ACC112 (cell line): ENCODE measurements at regions not wholly inside any gene's neighbourhood (a gene's known extent, or its start where the extent isn't known, plus 50 kb on each side); places are given as distances from the start of the nearest gene placed in this dataset.
"Not testable (repeated sequence)": the region's sequence is repeated elsewhere in the genome, so short reads cannot be mapped to it uniquely, and the experiment has no call there.

Experiments used
- H2AFZ ChIP-seq: fragments of 200-600 bp; sonication (generic); one replicate; pipeline ENCODE4 v1.6.0; 2017; ENCODE audit warnings: antibody characterized with exemption, low read length; ENCODE audit not compliant: unreplicated experiment
- H3K27ac ChIP-seq: fragments of 200-600 bp; sonication (generic); 2 replicates; pipeline ENCODE4 v1.5.1; 2014; ENCODE audit warnings: low read depth, mild to moderate bottlenecking, antibody characterized with exemption, low read length, moderate library complexity
- H3K27me3 ChIP-seq: fragments of 200-600 bp; sonication (generic); 2 replicates; pipeline ENCODE4 v1.6.1; 2014; ENCODE audit warnings: mild to moderate bottlenecking, antibody characterized with exemption, low read length, moderate library complexity, mixed read lengths; ENCODE audit not compliant: insufficient read depth
- H3K36me3 ChIP-seq: fragments of 200-600 bp; sonication (generic); 2 replicates; pipeline ENCODE4 v1.6.1; 2016; ENCODE audit warnings: mild to moderate bottlenecking, antibody characterized with exemption, low read length, moderate library complexity, mixed read lengths; ENCODE audit not compliant: insufficient read depth
- H3K4me1 ChIP-seq: fragments of 200-600 bp; sonication (generic); one replicate; pipeline ENCODE4 v1.6.1; 2016; ENCODE audit warnings: low read length, mixed read lengths; ENCODE audit not compliant: insufficient read depth, unreplicated experiment, control insufficient read depth
- H3K4me3 ChIP-seq: fragments of 200-600 bp; sonication (generic); 2 replicates; pipeline ENCODE4 v1.5.1; 2014; ENCODE audit warnings: mild to moderate bottlenecking, low read depth, low read length
- H3K79me2 ChIP-seq: fragments of 200-600 bp; sonication (generic); one replicate; pipeline ENCODE4 v1.6.0; 2016; ENCODE audit warnings: low read length; ENCODE audit not compliant: control insufficient read depth, unreplicated experiment, insufficient read depth

GRCh38 chr5:119299242-119299614 is 56.6 kb upstream of the TNFAIP8 start:
- H3K36me3 ChIP-seq, H2AFZ ChIP-seq, H3K27ac ChIP-seq, H3K4me3 ChIP-seq, H3K79me2 ChIP-seq, H3K27me3 ChIP-seq: not testable (repeated sequence)
- H3K4me1 ChIP-seq = peaks cover 31% of the 10 kb centered on the region

GRCh38 chr5:119299615-119300310 is 56.1 kb upstream of the TNFAIP8 start:
- H3K27ac ChIP-seq, H3K36me3 ChIP-seq, H3K79me2 ChIP-seq, H3K27me3 ChIP-seq, H3K4me3 ChIP-seq, H2AFZ ChIP-seq: not testable (repeated sequence)
- H3K4me1 ChIP-seq = peaks cover 36% of the 10 kb centered on the region

GRCh38 chr5:119300311-119300670 is 55.5 kb upstream of the TNFAIP8 start:
- Histone ChIP-seq H3K36me3 (no peaks in the 10 kb centered on the region), H3K79me2 (no peaks in the 10 kb centered on the region), H3K27ac (no peak overlapping the region), H3K27me3 (no peaks in the 10 kb centered on the region), H3K4me1 (peaks cover 42% of the 10 kb centered on the region), H3K4me3 (no peak overlapping the region), H2AFZ (no peak overlapping the region)

GRCh38 chr5:119301210-119301609 is 54.6 kb upstream of the TNFAIP8 start:
- no peaks in the 10 kb centered on the region for H3K27me3 ChIP-seq
- no peak overlapping the region for H3K4me3 ChIP-seq
- peaks cover 4% of the 10 kb centered on the region for H3K79me2 ChIP-seq
- peaks cover 43% of the 10 kb centered on the region for H3K4me1 ChIP-seq
- H3K36me3 ChIP-seq = no peaks in the 10 kb centered on the region
- no peak overlapping the region for H3K27ac ChIP-seq
- H2AFZ ChIP-seq = no peak overlapping the region

GRCh38 chr5:119301906-119302305 is 53.9 kb upstream of the TNFAIP8 start:
- peaks cover 43% of the 10 kb centered on the region for H3K4me1 ChIP-seq
- no peaks in the 10 kb centered on the region for H3K36me3 ChIP-seq
- peak overlapping the region; percentile 82; the same call in 1 of the 2 replicates for H3K27ac ChIP-seq
- no peak overlapping the region for H3K4me3 ChIP-seq
- H3K27me3 ChIP-seq = no peaks in the 10 kb centered on the region
- H3K79me2 ChIP-seq = peaks cover 4% of the 10 kb centered on the region
- H2AFZ ChIP-seq = no peak overlapping the region

- H3K27ac ChIP-seq = peak overlapping the region; percentile 82
- H3K27me3 ChIP-seq = no peaks in the 10 kb centered on the region
- H3K79me2 ChIP-seq = peaks cover 4% of the 10 kb centered on the region
- 0 out of 2 replicates have a peak overlapping the region, but pooled peaks have one; percentile 1 for H3K4me3 ChIP-seq
- H3K36me3 ChIP-seq = no peaks in the 10 kb centered on the region
- H2AFZ ChIP-seq = no peak overlapping the region
- peaks cover 43% of the 10 kb centered on the region for H3K4me1 ChIP-seq
Observed at GRCh38 chr5:119302449-119302848, 53.4 kb upstream of the TNFAIP8 start.

- peaks cover 43% of the 10 kb centered on the region for H3K4me1 ChIP-seq
- H3K79me2 ChIP-seq = peaks cover 4% of the 10 kb centered on the region
- peak overlapping the region; percentile 82 for H3K27ac ChIP-seq
- H2AFZ ChIP-seq = no peak overlapping the region
- peak overlapping the region; percentile 9; the same call in 1 of the 2 replicates for H3K4me3 ChIP-seq
- H3K36me3 ChIP-seq = no peaks in the 10 kb centered on the region
- no peaks in the 10 kb centered on the region for H3K27me3 ChIP-seq
Observed at GRCh38 chr5:119302916-119303897, 52.6 kb upstream of the TNFAIP8 start.

- Histone ChIP-seq H3K4me1 (peaks cover 48% of the 10 kb centered on the region), H3K27ac (peak overlapping the region; percentile 82; the same call in 1 of the 2 replicates)
Observed at GRCh38 chr5:119304439-119305211, 51.2 kb upstream of the TNFAIP8 start.

More at GRCh38 chr5:119304439-119305211, 51.2 kb upstream of the TNFAIP8 start:
- Histone ChIP-seq H3K27me3 (no peaks in the 10 kb centered on the region), H2AFZ (peak overlapping the region; percentile 10), H3K36me3 (no peaks in the 10 kb centered on the region), H3K4me3 (no peak overlapping the region), H3K79me2 (peaks cover 4% of the 10 kb centered on the region)
